ENCODE measurements at regions not wholly inside any gene's neighbourhood (a gene's known extent, or its start where the extent isn't known, plus 50 kb on each side); places are given as distances from the start of the nearest gene placed in this dataset.

DNA sequence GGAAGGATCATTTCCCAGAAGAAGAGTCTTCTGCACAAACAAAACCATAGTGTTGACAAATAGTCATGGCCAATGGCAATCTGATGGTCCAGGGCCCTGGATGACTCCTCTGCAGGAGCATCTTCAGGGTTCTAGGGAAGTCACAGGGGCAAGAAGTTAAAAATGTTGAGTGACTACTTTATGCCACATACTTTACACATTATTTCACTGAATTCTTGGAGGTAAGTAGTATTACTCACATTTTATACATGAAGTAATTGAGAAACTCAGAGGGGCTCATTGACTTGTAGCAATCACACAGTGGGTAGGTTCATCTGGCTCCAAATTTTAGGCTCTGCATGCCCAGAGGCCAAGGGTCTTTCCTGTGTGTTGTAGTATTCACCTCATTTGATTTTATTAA is 430.2 kb upstream of the MCTP2 start:
- TF ChIP-seq, protein P1, sequence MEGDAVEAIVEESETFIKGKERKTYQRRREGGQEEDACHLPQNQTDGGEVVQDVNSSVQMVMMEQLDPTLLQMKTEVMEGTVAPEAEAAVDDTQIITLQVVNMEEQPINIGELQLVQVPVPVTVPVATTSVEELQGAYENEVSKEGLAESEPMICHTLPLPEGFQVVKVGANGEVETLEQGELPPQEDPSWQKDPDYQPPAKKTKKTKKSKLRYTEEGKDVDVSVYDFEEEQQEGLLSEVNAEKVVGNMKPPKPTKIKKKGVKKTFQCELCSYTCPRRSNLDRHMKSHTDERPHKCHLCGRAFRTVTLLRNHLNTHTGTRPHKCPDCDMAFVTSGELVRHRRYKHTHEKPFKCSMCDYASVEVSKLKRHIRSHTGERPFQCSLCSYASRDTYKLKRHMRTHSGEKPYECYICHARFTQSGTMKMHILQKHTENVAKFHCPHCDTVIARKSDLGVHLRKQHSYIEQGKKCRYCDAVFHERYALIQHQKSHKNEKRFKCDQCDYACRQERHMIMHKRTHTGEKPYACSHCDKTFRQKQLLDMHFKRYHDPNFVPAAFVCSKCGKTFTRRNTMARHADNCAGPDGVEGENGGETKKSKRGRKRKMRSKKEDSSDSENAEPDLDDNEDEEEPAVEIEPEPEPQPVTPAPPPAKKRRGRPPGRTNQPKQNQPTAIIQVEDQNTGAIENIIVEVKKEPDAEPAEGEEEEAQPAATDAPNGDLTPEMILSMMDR (IDR thresholded peaks at IDR 0.05), result no peak
- no peak for TF ChIP-seq POLR2A (IDR thresholded peaks at IDR 0.05)
